Stimulated activated CD8-positive, alpha-beta memory T cell treated with anti-CD3 and anti-CD28 coated beads, Interleukin-4, amount 100 ng/mL, for 24 hours (primary cell): ENCODE measurements at regions not wholly inside any gene's neighbourhood (a gene's known extent, or its start where the extent isn't known, plus 50 kb on each side); places are given as distances from the start of the nearest gene placed in this dataset.

Experiments used
- DNase-seq: peaks from one replicate; pipeline ENCODE4 v3.0.0-alpha.2; 2020; ENCODE audit warnings: low read depth

DNA sequence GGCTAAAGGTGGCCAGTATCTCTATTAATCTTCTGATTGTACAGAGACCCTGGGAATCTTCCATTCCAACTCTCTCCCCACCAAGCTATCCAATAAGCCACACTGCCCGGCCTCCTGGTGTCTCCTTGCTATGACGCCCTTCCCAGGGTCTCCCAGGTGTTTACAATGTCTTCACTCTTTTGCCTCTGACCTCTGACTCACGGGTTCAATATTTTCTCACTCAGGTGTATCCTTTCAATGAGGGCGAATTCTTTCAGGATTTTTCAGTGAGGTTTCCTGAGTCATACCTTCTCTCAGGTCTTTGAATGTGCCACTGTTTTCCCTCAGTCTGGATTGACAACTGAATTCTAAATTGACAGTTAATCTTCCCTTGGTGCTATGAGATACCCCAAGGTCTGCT lies 53.7 kb upstream of the IRX4 start:
- no peak for DNase-seq

GRCh38 chr5:1934801-1935429 lies 52.2 kb upstream of the IRX4 start:
- no peak for DNase-seq

DNA sequence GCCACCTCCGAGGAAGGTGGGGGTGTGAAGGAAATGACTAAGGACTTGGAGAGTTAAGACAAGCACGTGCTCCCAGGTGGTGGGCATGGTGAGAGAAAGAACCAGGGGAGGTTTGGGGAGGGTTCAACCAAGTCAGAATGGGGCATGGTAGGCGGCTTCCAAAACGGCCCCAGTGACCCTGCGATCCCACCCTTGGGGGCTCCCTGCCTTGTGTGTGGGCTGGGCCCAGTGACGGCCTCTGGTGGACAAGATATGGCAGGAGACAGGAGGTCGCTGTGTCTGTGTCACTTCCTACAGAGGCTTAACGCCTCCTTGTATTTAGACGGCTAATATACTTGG lies 51.3 kb upstream of the IRX4 start:
- DNase-seq: no peak

GRCh38 chr5:1933364-1934055 lies 50.8 kb upstream of the IRX4 start:
- DNase-seq: no peak
